RKO (cell line): ENCODE measurements at regions not wholly inside any gene's neighbourhood (a gene's known extent, or its start where the extent isn't known, plus 50 kb on each side); places are given as distances from the start of the nearest gene placed in this dataset.
A peak's percentile ranks its signal among the peaks of the same experiment; 100 is the strongest.
"Not testable (repeated sequence)": the region's sequence is repeated elsewhere in the genome, so short reads cannot be mapped to it uniquely, and the experiment has no call there.

Experiments
- DNase-seq: peaks from one replicate; pipeline ENCODE4 v3.0.0-alpha.2; 2016; ENCODE audit warnings: low spot score

DNA sequence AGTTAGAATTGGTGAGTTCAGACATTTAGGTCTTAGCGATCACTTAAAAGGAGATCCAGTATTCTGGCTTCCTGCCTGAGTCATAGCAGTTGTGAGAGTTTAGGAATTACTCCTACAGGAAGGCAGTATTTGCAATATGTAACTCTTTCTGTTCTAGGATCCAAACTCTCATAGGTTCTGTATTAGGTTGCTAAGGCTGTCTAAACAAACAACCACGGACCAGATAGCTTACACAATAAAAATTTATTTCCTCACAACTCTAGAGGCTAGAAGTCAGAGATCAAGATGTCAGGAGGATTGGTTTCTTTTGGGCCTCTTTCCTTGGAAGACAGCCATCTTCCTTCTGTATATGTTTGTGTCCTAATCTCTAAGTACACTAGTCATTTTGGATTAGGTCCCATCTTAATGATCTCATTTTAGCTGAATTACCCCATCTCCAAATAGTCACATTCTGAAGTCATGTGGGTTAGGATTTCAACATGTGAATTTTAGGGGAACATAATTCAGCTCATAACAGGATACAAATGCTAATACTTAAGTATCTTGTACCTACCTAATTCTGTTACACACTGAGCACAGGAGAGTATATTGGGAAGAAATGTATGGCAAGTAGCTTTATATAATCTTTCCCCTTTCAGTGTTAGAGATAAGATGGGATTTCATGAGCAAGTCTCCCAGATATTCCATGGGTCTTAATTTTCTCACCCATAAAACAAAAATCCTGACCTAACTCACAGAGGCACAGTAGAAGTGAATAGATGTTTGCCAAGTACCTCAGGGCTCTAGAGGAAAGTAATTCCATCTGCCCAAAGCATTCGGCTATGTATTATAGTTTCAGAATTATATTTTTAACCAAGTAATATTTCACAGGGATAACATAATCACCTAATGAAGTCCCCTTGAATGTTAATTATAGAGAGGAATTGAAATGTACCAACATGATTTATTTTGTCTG is 144.4 kb downstream of the PTBP2 start:
- DNase-seq: peak; percentile 54

DNA sequence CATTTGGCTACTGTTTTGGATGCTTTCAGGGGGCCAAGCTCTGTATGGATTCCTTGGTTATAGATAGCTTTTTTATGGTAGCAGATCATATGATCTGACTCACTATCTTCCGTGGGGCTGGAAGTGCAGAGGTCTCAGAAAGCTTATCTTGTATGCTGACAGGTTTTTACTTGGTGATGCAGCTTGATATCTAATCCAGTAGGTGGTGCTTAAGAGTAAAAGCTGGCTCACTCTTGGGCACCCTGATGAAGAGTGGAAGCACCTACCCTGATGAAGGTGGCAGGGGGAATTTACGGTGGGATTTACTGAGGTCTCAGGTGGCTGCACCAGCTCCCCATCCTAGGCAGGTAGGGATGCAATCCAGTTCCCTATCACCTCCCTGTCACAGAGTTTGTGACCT is 151.2 kb downstream of the PTBP2 start:
- no peak for DNase-seq

DNA sequence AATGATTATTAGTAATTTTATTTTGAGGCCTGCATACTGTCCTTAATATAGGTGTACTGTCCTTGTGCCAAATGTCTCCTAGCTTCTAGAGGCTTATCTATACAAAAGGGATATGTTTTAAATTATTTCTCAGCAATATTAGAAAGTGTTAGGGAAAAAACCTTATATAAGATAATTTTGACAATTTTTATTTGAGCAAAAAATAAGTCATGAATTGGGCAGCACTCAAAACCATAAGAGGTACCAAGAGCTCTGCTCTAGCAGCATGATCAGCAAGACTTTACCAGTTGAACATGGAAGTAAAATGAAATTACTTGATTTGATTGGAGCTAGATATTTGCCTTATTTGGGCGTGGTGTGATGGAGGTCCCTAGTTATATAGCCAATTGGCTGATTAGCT is 157.1 kb downstream of the PTBP2 start:
- DNase-seq: no peak

DNA sequence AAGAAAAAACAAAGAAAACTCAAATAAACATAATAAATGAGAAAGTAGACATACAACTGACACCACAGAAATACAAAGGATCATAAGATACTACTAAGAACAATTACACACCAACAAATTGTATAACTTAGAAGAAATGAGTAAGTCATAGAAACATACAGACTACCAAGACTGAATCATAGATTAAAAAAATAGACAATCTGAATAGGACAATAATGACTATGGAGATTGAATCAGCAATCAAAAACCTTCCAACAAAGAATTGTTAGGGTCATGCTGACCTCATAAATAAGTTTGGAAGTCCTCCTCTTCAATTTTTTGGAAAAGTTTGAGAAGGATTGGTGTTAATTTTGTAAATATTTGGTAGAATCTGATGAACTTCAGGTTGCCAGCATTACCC is 159.0 kb downstream of the PTBP2 start:
- no peak for DNase-seq

DNA sequence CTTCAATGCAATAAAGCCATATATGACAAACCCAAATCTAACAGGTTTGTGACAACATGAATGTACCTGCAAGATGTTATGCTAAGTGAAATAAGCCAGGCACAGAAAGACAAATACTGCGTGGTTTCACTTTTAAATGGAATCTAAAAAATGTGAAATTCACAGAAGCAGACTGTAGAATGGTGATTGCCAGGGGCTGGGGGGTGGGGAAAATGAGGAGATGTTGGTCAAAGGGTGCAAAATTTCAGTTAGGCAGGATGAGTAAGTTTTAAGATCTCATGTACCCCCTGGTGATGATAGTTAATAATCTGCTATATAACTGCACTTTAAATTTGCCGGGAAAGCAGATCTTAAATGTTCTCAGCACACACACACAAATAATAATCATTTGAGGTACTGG is 160.5 kb downstream of the PTBP2 start:
- no peak for DNase-seq

DNA sequence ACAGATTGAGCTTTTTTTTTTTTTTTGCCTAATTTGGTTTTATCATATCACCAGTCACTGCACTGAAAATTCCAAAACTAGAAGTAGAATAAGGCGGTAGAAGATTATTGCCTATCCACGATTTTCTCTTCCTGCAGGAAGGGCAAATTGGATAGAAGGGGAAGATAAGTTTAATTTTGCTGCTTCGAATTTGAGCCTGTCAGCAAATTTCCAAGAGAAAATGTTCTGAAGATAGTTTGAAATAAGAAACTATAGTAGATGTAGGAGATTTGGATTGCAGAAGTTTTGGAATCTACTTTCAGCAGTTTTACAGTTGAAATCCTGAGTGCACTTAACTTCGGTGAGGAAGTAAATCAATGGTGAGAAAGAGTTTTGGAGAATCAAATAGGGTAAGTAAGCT is 164.9 kb downstream of the PTBP2 start:
- DNase-seq: no peak

DNA sequence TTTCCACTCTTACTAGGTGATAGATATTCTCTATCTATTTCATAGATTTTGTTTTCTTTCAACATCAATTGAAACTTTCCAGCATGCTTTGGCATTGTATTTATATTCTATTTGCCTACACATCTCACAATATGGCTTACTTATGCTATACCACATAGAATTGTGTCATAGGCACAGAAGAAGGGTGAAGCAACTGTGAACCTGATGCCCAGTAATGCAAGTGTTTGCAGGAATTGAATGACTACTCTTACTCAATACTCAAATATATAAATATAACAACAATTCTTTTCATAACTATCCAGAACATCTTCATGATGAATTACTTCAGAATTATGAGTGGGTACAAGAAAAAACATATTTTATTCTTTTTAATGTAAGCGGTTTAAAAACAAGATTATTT is 165.9 kb downstream of the PTBP2 start:
- DNase-seq: no peak

DNA sequence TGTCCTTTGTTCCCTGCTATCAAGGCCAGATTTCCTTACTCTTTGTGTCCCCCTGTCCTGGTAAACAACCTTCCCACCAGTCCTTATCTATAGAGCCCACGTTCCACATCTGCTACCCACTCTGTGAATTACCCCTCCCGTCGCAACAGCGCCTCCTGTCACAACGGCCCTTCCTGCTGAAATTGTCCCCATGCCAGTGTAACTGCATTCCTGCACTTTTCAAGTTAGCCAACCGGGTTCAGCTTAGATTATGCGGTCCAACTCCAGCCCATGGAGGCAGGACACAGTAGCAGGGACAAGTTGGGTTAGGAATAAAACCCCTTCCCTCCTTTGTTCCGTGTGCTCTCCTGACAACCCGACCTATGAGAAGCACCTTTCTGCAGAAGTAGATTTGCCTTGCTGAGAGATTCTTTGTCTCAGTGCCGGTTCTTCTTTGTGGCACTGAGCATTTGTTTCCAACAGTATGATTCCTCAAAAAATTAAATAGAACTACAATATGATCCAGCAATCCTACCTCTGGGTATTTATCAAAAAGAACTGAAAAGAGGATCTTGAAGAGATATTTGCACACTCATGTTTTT is 180.3 kb downstream of the PTBP2 start:
- no peak for DNase-seq

DNA sequence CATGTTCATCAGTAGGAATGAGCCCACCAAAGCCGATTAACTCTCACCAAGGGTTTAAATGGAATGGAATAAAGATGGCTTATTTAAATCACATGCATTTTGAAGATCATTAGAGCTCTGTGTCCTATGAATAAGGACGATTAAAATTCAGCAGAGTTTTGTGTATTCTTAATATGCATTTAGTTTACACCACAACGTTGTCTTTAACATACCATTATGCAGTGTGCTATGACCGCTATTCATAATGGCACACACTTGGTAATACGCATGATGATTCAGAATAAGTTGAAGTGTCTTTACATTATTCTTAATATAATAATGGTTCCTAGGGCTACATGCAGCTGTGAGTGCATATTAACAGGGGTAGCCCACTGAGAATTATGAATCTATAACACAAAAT is 190.7 kb downstream of the PTBP2 start:
- DNase-seq: no peak

DNA sequence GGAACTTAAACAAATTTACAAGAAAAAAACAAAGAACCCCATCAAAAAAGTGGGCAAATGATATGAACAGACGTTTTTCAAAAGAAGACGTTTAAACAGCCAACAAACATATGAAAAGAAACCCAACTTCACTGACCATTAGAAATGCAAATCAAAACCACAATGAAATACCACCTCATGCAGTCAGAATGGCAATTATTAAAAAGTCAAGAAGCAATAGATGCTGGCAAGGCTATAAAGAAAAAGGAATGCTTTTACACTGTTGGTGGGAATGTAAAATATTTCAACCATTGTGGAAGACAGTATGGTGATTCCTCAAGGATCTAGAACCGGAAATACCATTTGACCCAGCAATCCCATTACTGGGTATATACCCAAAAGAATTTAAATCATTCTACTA is 194.1 kb downstream of the PTBP2 start:
- not testable (repeated sequence) for DNase-seq

DNA sequence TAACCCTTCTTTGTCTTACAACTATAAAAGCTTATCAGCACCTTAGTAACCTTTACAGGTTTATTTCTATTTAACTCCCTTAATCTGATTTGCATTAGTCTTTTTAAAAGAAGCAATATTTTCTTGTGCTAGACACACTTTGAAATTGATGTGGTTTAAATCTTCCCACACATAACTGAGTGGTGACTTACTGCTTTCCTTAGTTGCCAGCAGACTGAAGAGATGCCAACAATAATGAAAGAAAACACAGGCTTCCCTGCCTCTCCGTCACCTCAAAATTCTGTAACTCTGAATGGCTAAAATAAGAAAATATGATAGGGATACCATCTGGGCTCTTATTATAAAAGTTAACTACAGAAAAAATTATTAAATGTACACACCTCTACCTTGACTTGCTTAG is 196.8 kb downstream of the PTBP2 start:
- DNase-seq: no peak

DNA sequence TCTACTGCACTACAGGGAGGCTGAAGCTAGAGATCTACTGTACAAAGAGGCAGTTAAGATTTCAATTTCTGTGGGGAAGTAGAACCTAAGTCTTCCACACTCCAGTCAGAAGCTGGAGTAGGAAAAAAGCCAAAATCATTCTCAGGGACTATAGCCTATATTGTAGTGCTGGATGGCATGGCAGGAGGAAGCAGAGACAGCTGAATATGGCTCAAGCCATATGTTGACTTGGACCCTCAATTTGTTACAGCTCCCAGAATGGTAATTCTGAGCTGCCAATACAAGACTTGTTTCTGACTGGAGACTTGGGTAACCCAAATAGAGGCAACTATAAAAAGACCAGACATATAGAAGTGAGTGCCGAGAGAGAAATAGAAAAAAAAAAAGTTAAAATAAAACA is 200.6 kb downstream of the PTBP2 start:
- no peak for DNase-seq

DNA sequence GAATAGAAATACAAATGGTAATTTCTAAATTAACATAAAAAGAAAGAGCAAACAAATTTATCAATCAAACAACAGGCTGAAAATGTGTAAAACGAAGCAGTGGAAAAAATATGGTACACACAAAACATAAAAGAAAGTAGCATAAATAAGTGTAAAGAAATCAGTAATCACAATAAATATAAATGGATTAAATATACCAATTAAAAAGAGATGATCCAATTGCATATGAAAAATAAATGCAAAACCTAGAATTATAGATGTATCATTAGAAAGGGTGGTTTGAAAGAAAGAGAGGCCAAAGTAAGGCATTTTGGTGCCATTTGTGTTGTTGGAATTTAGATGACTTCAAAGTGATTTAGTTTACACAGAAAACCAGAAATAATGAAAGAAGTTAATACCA is 202.2 kb downstream of the PTBP2 start:
- no peak for DNase-seq

DNA sequence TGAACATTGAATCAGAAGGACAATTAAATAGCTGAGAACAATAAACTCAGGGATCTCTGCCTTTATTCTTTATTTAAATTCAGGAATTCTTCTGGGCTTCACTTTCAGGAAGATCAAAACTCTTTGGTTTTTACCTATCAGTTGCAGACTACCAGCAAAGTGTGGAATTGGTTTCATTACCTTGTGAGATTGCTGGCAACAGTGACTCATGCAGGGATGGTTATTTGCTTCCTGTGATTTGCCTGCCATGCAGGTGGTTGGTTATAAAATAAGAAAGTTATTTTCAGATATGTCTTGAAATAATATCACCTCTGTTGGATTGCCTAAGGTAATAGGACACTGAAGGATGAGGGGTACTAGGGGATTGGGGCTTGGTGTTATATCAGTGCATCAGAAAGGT is 204.6 kb downstream of the PTBP2 start:
- DNase-seq: no peak

DNA sequence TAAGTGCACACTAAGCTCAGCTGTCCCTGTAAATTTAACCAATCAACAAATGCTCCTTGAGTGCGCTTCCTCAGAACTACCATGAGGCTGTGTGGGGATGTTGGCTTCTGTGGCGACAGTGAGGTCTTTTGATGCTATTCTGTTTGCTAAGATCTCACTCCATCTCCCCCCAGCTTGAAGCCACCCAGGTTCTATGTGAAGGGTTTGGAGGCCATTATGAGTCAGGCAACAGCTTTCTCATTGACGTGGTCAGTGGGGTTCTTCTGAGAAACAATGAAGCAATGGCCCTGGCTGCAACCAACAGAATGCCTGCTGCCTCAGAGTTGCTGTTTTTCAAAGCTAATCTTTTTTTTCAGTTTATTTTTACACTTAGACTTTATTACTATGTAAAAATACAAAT is 205.5 kb downstream of the PTBP2 start:
- DNase-seq: no peak

DNA sequence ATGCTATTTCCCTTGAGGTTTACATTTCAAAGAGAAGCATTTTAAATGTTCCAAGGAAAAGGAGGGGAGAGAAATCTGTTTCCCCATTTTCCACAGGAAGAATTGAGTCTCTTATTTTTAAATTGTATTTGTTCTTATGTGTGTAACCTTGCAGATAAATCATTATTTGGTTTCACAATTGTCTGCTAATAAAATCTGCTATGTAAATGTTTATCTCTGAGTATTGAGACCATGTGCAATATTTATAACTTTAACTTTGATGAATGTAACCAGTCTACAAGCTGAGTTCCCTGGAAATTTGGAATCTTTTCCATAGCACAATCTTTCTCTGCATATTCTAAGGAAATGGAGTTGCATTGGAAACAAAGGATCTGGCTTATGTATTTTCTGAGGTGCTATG is 209.6 kb downstream of the PTBP2 start:
- DNase-seq: no peak

DNA sequence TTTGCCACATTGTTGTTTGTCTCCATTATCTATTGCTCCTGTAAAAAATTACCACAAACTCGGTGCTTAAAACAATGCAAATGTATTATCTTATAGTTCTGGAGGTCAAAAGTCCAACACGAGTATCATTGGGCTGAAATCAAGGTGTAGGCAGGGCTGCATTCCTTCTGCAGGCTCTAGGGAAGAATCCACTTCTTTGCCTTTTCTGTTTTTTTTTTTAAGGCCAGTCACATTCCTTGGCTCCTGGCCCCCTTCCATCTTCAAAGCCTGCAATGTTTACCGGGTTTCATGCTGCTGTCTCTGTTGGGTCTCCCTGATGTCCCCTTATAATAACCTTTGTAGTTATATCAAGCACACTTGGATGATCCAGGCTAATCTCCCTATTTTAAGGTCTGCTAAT is 212.7 kb downstream of the PTBP2 start:
- DNase-seq: no peak

DNA sequence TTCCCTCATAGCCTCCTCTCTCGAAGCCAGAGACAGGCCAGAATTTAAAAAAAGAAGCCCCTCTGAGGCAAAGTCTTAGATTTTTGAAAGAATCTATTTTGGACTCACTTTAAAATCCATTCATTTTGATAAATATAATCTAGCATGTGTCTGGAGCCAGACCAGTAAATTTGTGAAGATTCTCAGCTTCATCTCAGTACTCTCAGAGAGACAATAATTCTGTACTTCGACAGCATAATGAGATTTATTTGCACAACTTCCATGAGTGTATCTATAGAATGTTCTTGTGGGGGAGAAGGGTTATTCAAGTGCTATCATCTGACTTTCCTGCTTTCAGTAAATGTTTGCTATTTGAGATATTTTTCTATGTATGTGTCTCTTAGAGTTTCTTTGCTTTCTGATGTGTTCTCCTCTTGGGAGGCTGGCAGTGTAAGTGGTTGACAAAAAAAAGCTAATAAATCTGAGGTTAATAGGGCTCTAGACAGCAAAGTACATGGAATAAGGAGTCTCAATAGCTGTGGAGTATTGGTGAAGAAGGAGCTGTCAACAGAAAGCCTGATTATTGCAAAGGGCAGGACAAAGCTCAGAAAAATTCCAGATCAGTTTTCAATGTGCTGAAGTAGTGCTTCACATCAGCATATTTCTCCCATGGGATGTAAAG is 223.0 kb downstream of the PTBP2 start:
- DNase-seq: no peak

DNA sequence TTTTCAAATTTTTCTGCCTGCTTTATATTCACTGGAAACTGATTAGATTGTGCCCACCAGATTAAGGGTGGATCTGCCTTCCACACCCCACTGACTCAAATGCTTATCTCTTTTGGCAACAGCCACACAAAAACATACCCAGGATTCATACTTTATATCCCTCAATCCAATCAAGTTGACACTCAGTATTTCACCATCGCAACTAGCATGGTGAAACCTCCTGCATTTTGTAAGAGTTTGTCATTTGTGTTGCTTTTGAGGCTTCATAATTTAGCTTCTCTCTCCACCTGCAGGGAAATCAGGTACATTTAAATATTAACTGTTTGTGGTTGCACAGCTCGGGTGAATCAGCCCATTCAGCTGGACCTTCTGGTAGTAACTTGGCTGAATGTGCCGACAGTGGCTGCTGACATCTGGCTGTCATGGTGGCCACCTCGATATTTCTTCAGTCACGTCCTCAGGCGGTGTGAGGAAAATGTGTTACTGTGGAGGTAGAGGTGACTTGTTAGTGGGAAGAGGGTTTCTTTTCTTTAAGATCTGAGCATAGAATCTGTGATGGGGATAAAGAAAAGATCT is 224.0 kb downstream of the PTBP2 start:
- no peak for DNase-seq

DNA sequence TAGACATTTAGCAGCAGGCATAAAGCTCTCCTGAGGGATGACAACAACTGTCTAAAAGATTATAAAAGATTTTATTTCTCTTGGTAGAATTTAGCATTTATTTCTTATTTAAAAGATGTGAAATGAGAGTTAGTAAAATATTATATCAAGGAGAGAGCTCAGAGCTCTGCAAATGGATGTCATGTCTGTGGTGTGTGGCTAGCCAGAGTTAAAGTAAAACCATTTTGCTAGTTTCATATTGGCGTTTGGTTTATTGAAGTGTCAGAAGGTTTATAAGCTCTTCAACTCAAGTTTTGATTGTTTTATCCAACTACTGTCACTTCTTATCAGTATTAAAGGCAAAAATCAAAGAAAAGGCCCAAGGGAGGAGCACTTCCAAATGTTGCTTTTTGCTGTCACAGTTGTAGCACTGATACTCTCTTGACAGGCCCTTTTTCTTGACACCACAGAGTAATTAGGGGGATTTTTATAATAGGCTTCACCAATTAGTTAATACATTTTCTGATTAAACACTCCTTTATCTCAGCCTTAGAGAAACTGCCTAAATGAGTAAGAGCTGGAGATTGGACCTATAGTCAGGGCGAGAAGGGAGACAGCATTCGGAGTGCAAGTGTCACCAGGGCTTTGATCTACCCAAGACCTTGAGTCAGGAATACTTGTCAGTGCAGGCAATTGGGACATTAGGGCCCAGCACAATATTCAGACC is 233.9 kb downstream of the PTBP2 start:
- no peak for DNase-seq

DNA sequence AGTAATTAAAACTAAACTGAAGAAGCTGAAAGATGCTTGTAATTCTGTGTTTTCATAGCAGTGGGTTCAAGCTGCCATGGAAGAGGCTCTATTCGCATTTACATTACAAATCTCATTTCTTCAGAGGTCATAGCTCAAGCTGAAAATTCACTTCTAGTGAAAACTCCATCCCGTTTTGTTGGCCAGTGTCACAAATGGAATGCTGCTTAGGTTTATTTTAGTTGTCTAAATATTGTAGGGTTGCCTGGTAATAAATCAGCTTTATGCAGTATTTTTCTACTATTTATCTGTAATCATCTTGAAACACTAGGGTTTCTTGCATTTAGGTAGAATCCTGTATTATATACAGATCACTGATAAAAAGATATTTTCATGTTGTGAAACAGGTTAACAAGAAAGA is 240.6 kb downstream of the PTBP2 start:
- no peak for DNase-seq

DNA sequence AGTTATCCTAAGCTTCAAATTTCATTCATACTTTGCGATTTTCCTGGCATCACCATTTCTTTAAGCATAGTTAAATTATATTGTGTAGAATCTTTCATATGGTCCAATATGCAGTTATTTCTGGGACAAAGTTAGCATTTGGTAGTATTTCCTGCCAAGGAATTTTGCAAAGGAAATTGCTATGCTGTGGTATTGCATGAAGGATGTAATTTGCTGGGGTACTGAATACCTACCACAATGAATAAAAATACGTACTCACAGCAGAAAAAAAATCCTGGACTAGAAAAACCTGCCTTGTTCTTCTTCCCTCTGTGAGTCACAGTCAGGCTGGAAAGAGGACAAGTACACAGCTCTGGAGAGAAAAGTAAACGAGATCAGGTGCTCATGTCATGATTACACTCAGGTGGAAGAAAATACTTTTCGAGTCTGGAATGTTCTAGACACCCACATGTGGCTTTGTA is 241.2 kb downstream of the PTBP2 start:
- no peak for DNase-seq
